K562 (cell line): ENCODE measurements at regions not wholly inside any gene's neighbourhood (a gene's known extent, or its start where the extent isn't known, plus 50 kb on each side); places are given as distances from the start of the nearest gene placed in this dataset.

Experiments
- ATAC-seq: fragments of 200-7000 bp; cut with Tn5 transposase; 3 replicates; pipeline ENCODE4 v1.9.1; 2020; ENCODE audit warnings: moderate library complexity
- BruUV-seq: library from RNA; stranded (reverse); fragments of 400-500 nt; replicated peaks from 2 replicates; lab custom pipeline; 2021; lab: Mats Ljungman, UMichigan
- CTCF ChIA-PET: fragments of 300-600 bp; formaldehyde crosslinking; extraction: SDS; loops from one replicate; lab custom pipeline; 2021; ENCODE audit warnings: low intra/inter-chr PET ratio; lab: Yijun Ruan, JAX
- POLR2A ChIA-PET: fragments of 300-600, 350-650 bp; sonication (Branson Sonifier 250); formaldehyde crosslinking; extraction: SDS; loops from one replicate; lab custom pipeline; 2021; ENCODE audit warnings: antibody characterized with exemption, inconsistent platforms; lab: Yijun Ruan, JAX
- DNase-seq, 4 experiments: peaks; one replicate each; pipeline versions ENCODE4 v3.0.0 to v3.0.0-alpha.2; 2011 to 2018; ENCODE audit warnings: low spot score in 3 of 4, mixed read lengths in 3 of 4; ENCODE audit errors: extremely low read depth in 1 of 4
- FAIRE-seq: peaks from 2 replicates; lab custom pipeline; 2011; peaks lifted over from hg19 to GRCh38; lab: Jason Lieb, UNC
- H2AFZ ChIP-seq: 2 replicates; pipeline ENCODE4 v1.6.0; 2011; ENCODE audit warnings: low read depth, low read length, control low read depth, inconsistent platforms
- H3K27ac ChIP-seq: fragments of 200-600 bp; 3 replicates; pipeline ENCODE4 v1.8.0; 2011; ENCODE audit warnings: low read depth, mild to moderate bottlenecking, control low read depth, inconsistent platforms, low read length, moderate library complexity, mixed read lengths; ENCODE audit errors: extremely low read depth
- H3K27me3 ChIP-seq, 2 experiments: fragments of 300-600 bp in 1 of 2; 2 replicates in 1 of 2; 3 replicates in 1 of 2; pipeline versions ENCODE4 v1.6.0 to v1.8.0; 2011; ENCODE audit warnings: inconsistent platforms in 2 of 2, low read length in 2 of 2, mild to moderate bottlenecking in 1 of 2, mixed read lengths in 1 of 2, moderate library complexity in 1 of 2; ENCODE audit not compliant: control insufficient read depth in 2 of 2, insufficient read depth in 2 of 2
- H3K36me3 ChIP-seq: fragments of 300-600 bp; 3 replicates; pipeline ENCODE4 v1.8.0; 2011; ENCODE audit warnings: mild to moderate bottlenecking, low read length, inconsistent platforms; ENCODE audit not compliant: control insufficient read depth, insufficient read depth
- H3K4me1 ChIP-seq, 2 experiments: fragments of 200-600 bp in 1 of 2; replicated peaks in 1 of 2; 2 replicates in 1 of 2; 3 replicates in 1 of 2; pipeline versions ENCODE4 v1.5.1 to v1.8.0; 2011; ENCODE audit warnings: inconsistent platforms in 2 of 2, low read length in 2 of 2, mild to moderate bottlenecking in 1 of 2, mixed read lengths in 1 of 2, moderate library complexity in 1 of 2; ENCODE audit not compliant: control insufficient read depth in 2 of 2, insufficient read depth in 2 of 2
- H3K4me2 ChIP-seq: 2 replicates; pipeline ENCODE4 v1.6.1; 2011; ENCODE audit warnings: low read length, control low read depth, inconsistent platforms, mixed read lengths; ENCODE audit not compliant: insufficient read depth
- H3K4me3 ChIP-seq: fragments of 200-600 bp; sonication (generic), shearing (Covaris generic); 2 replicates; pipeline ENCODE4 v1.5.1; 2016; ENCODE audit warnings: control low read depth, inconsistent platforms
- H3K79me2 ChIP-seq: fragments of 200-600 bp; 3 replicates; pipeline ENCODE4 v1.8.0; 2011; ENCODE audit warnings: low read length, inconsistent platforms; ENCODE audit not compliant: control insufficient read depth, insufficient read depth
- H3K9ac ChIP-seq, 2 experiments: 2 replicates each; pipeline versions ENCODE4 v1.6.0 to v1.6.1; 2011; ENCODE audit warnings: low read depth in 2 of 2, low read length in 2 of 2, control low read depth in 1 of 2, inconsistent platforms in 1 of 2, mild to moderate bottlenecking in 1 of 2, mixed read lengths in 1 of 2; ENCODE audit not compliant: insufficient read depth in 1 of 2
- H3K9me1 ChIP-seq: one replicate; pipeline ENCODE4 v1.6.0; 2011; ENCODE audit warnings: inconsistent platforms, mild to moderate bottlenecking, low read length, moderate library complexity; ENCODE audit not compliant: control insufficient read depth, insufficient read depth
- H3K9me3 ChIP-seq: replicated peaks from 2 replicates; pipeline ENCODE4 v1.5.1; 2011; ENCODE audit warnings: low read depth, low read length, inconsistent platforms; ENCODE audit not compliant: control insufficient read depth, insufficient read depth
- H4K20me1 ChIP-seq: replicated peaks from 2 replicates; pipeline ENCODE4 v1.6.1; 2011; ENCODE audit warnings: low read length, inconsistent platforms, mixed read lengths; ENCODE audit not compliant: control insufficient read depth, insufficient read depth
- ATF6 ChIP-seq: sonication (generic); formaldehyde crosslinking; IDR thresholded peaks from 2 replicates; pipeline ENCODE4 v1.4.0; 2020; ENCODE audit warnings: mild to moderate bottlenecking, missing genetic modification reagents
- GTF2E2 ChIP-seq: fragments of 200-800 bp; sonication (Bioruptor generic); IDR thresholded peaks from 2 replicates; pipeline ENCODE4 v1.6.1; 2016; ENCODE audit warnings: missing genetic modification characterization, missing compliant biosample characterization
- LEF1 ChIP-seq: fragments of 450-650 bp; IDR thresholded peaks from 2 replicates; pipeline ENCODE4 v1.6.1; 2016; ENCODE audit warnings: mild to moderate bottlenecking
- MYBL2 ChIP-seq, 2 experiments: fragments of 450-650 bp in 1 of 2; sonication (generic) in 1 of 2; formaldehyde crosslinking in 1 of 2; IDR thresholded peaks; 2 replicates each; pipeline versions ENCODE4 v1.6.1 to v1.8.1; 2017 to 2022; ENCODE audit warnings: borderline replicate concordance in 1 of 2, inconsistent platforms in 1 of 2, low read depth in 1 of 2, mild to moderate bottlenecking in 1 of 2, missing genetic modification reagents in 1 of 2, moderate library complexity in 1 of 2
- PHB ChIP-seq: fragments of 250-450 bp; sonication (Bioruptor Pico); IDR thresholded peaks from 2 replicates; pipeline ENCODE4 v1.5.0; 2021
- POLR2AphosphoS2 ChIP-seq: IDR thresholded peaks from 2 replicates; pipeline ENCODE4 v1.6.1; 2012; ENCODE audit warnings: low read length, improper control_type of control experiment
- SUPT5H ChIP-seq: fragments of 450-650 bp; IDR thresholded peaks from 2 replicates; pipeline ENCODE4 v1.6.1; 2016
- ZBTB1 ChIP-seq: sonication (generic); formaldehyde crosslinking; IDR thresholded peaks from 2 replicates; pipeline ENCODE4 v1.8.1; 2023; ENCODE audit warnings: missing genetic modification reagents, low read depth, mild to moderate bottlenecking, borderline replicate concordance
- ZNF277 ChIP-seq: fragments of 250-450 bp; sonication (Bioruptor Pico); IDR thresholded peaks from 2 replicates; pipeline ENCODE4 v1.8.0; 2022; ENCODE audit warnings: inconsistent platforms, mild to moderate bottlenecking, moderate library complexity, borderline replicate concordance
- ZNF347 ChIP-seq: fragments of 450-650 bp; formaldehyde crosslinking; IDR thresholded peaks from 2 replicates; pipeline ENCODE4 v1.4.0; 2020; ENCODE audit warnings: low read depth, mild to moderate bottlenecking, moderate library complexity
- ZNF785 ChIP-seq: fragments of 250-450 bp; sonication (Bioruptor Pico); IDR thresholded peaks from 2 replicates; pipeline ENCODE4 v1.4.0; 2020; ENCODE audit warnings: mild to moderate bottlenecking
- WGBS: fragments of 100-300 bp; shearing (Covaris generic); methylation state at CpG from one replicate; pipeline ENCODE4 v1.1.6; 2016; ENCODE audit warnings: low coverage, mixed read lengths; ENCODE audit not compliant: insufficient coverage; ENCODE audit errors: missing lambda C conversion rate; 5-methylcytosine and 5-hydroxymethylcytosine counted together
- in situ Hi-C: fragments of 300-500 bp; cut with MboI; formaldehyde crosslinking; loops from 4 replicates; pipeline ENCODE4 v1.15.0; 2018; ENCODE audit warnings: inconsistent platforms, mixed read lengths
- intact Hi-C: fragments of 100-400 bp; cut with micrococcal nuclease; formaldehyde crosslinking; loops from 2 replicates; pipeline ENCODE4 v1.14.2; 2022

DNA sequence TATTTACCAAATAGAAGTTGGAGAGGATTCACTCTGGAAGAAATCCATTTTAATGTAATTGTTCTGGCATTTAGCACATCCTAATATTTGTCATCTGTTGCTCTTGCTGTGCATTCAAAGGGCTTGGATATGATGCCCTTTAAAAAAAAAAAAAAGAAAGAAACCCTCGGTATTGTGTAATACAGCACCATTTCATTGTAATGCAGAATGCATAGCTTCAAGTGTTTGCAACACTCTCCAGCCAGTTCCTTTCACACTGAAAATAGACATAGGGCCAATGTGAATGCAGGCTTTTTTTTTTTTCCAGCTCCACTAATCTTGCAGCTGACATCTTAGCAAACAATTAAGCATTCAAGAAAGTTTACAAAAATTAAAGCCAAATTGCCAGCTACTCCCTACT lies 197.4 kb upstream of the POU3F2 start:
- Histone ChIP-seq H4K20me1 (no peaks in the 10 kb centered on the region), H3K4me2 (no peak overlapping the region), H2AFZ (no peak overlapping the region), H3K4me1 (no peaks in the 10 kb centered on the region), H3K36me3 (no peaks in the 10 kb centered on the region), H3K79me2 (no peaks in the 10 kb centered on the region), H3K27me3 (no peaks in the 10 kb centered on the region), H3K27ac (no peak overlapping the region), H3K9me1 (no peaks in the 10 kb centered on the region)
- in situ Hi-C loops (no loop called here), intact Hi-C loops (no loop called here)
- WGBS, result no CpG with 5 or more reads among the region's 1 CpG
- no peak for DNase-seq
- FAIRE-seq, result no peak
- BruUV-seq, result no TSS peak
- ChIA-PET CTCF (no interaction called here), POLR2A (no interaction called here)
- ATAC-seq, result no peak
- no peak for TF ChIP-seq PHB (CRISPR knock-in tag)
- no peak for TF ChIP-seq GTF2E2 (tag)
- TF ChIP-seq ZBTB1 (CRISPR knock-in tag), result no peak
- TF ChIP-seq LEF1, result no peak
- no peak for TF ChIP-seq ZNF785 (CRISPR knock-in tag)
- TF ChIP-seq, all 486 proteins: peak for 0
- H3K4me3 ChIP-seq, result no peak overlapping the region
- no peaks in the 10 kb centered on the region for H3K9me3 ChIP-seq
- H3K9ac ChIP-seq, result no peak overlapping the region

GRCh38 chr6:98639089-98639635 lies 195.2 kb upstream of the POU3F2 start:
- Histone ChIP-seq H3K9me1 (no peaks in the 10 kb centered on the region), H2AFZ (no peak overlapping the region), H3K4me1 (no peaks in the 10 kb centered on the region), H3K27ac (no peak overlapping the region), H3K9ac (no peak overlapping the region), H3K79me2 (no peaks in the 10 kb centered on the region), H3K4me3 (no peak overlapping the region), H3K27me3 (no peaks in the 10 kb centered on the region), H3K9me3 (no peaks in the 10 kb centered on the region), H3K4me2 (no peak overlapping the region), H4K20me1 (no peaks in the 10 kb centered on the region), H3K36me3 (no peaks in the 10 kb centered on the region)
- 0% methylated on average over 5 of the region's 5 CpGs for WGBS
- CTCF ChIA-PET, result no interaction called here
- no TSS peak for BruUV-seq
- POLR2A ChIA-PET, result no interaction called here
- in situ Hi-C loops, result no loop called here
- FAIRE-seq, result no peak
- ATAC-seq, result no peak
- intact Hi-C loops, result no loop called here
- DNase-seq, result no peak
- no peak for TF ChIP-seq SUPT5H
- no peak for TF ChIP-seq MYBL2 (IDR thresholded peaks at IDR 0.05; ENCODE audit: low read depth)
- TF ChIP-seq MYBL2 (CRISPR knock-in tag; IDR thresholded peaks at IDR 0.05; ENCODE audit: borderline replicate concordance), result no peak
- TF ChIP-seq ZNF277 (CRISPR knock-in tag), result no peak
- TF ChIP-seq ATF6, result no peak
- TF ChIP-seq POLR2AphosphoS2, result no peak
- TF ChIP-seq ZNF347 (CRISPR knock-in tag), result no peak
